Suprapubic skin (tissue), 4 donors: ENCODE measurements at regions not wholly inside any gene's neighbourhood (a gene's known extent, or its start where the extent isn't known, plus 50 kb on each side); places are given as distances from the start of the nearest gene placed in this dataset.

Experiments
- DNase-seq, 2 donors: peaks; one replicate each; pipeline ENCODE4 v3.0.0-alpha.2; 2019; ENCODE audit warnings: low spot score in 2 of 2
- H3K27ac ChIP-seq: fragments of 200-600 bp; sonication (generic); one replicate; pipeline ENCODE4 v1.5.1; 2019
- H3K27me3 ChIP-seq: fragments of 200-600 bp; sonication (generic); one replicate; pipeline ENCODE4 v1.5.1; 2019
- H3K36me3 ChIP-seq: fragments of 200-600 bp; sonication (generic); one replicate; pipeline ENCODE4 v1.5.1; 2019
- H3K4me1 ChIP-seq: fragments of 200-600 bp; sonication (generic); one replicate; pipeline ENCODE4 v1.5.1; 2019
- H3K4me3 ChIP-seq: fragments of 200-600 bp; sonication (generic); one replicate; pipeline ENCODE4 v1.5.1; 2019; ENCODE audit warnings: mild to moderate bottlenecking
- H3K9me3 ChIP-seq: fragments of 200-600 bp; sonication (generic); one replicate; pipeline ENCODE4 v1.5.1; 2019
- EP300 ChIP-seq: sonication (generic); formaldehyde crosslinking; IDR thresholded peaks from one replicate; pipeline ENCODE4 v1.6.1; 2017; ENCODE audit warnings: antibody characterized with exemption
- POLR2A ChIP-seq, 2 donors: fragments of 450-650 bp; IDR thresholded peaks; one replicate each; pipeline ENCODE4 v1.6.1; 2017; ENCODE audit warnings: antibody characterized with exemption in 2 of 2, mild to moderate bottlenecking in 2 of 2, moderate library complexity in 2 of 2
- POLR2AphosphoS5 ChIP-seq, 3 donors: sonication (generic); formaldehyde crosslinking; IDR thresholded peaks; one replicate each; pipeline ENCODE4 v1.6.1; 2017; ENCODE audit warnings: antibody characterized with exemption in 3 of 3
- WGBS: methylation state at CpG from one replicate; pipeline ENCODE4 v1.1.5; 2018; 5-methylcytosine and 5-hydroxymethylcytosine counted together
- TF ChIP-seq, protein P1 (sequence below), 2 donors: fragments of 200-600 bp in 1 of 2; fragments of 450-650 bp in 1 of 2; sonication (generic) in 1 of 2; IDR thresholded peaks; one replicate each; pipeline ENCODE4 v1.5.1; 2016 to 2019; ENCODE audit warnings: antibody characterized with exemption in 2 of 2, mild to moderate bottlenecking in 1 of 2, moderate library complexity in 1 of 2

DNA sequence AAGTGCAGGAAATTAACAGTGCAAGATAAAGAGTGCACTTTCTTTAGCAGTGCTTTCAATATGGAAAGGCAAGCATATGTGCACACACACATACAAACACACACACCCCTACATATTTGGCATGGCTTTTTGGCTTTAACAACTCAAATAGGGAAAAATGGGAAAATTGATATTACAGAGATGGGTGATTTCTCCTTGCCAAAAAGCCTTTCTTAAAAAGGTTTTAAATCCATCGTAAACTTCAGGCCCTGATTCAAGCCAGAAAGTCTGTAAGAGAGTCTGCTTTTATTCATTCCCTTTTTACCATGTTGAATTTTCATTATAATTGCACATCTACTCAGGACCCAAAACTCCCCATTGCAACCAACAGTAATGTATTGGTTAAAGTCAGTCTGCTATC is 612.0 kb upstream of the ACTRT1 start:
- TF ChIP-seq POLR2A (IDR thresholded peaks at IDR 0.05) (no peak), EP300 (no peak), POLR2AphosphoS5 (IDR thresholded peaks at IDR 0.05) (no peak)
- TF ChIP-seq, protein P1, sequence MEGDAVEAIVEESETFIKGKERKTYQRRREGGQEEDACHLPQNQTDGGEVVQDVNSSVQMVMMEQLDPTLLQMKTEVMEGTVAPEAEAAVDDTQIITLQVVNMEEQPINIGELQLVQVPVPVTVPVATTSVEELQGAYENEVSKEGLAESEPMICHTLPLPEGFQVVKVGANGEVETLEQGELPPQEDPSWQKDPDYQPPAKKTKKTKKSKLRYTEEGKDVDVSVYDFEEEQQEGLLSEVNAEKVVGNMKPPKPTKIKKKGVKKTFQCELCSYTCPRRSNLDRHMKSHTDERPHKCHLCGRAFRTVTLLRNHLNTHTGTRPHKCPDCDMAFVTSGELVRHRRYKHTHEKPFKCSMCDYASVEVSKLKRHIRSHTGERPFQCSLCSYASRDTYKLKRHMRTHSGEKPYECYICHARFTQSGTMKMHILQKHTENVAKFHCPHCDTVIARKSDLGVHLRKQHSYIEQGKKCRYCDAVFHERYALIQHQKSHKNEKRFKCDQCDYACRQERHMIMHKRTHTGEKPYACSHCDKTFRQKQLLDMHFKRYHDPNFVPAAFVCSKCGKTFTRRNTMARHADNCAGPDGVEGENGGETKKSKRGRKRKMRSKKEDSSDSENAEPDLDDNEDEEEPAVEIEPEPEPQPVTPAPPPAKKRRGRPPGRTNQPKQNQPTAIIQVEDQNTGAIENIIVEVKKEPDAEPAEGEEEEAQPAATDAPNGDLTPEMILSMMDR (IDR thresholded peaks at IDR 0.05): no peak
- Histone ChIP-seq H3K36me3 (no peaks in the 10 kb centered on the region), H3K4me1 (no peaks in the 10 kb centered on the region), H3K27ac (no peak overlapping the region), H3K4me3 (no peak overlapping the region), H3K9me3 (no peaks in the 10 kb centered on the region), H3K27me3 (no peaks in the 10 kb centered on the region)
- DNase-seq: no peak
- 63% methylated on average over 1 of the region's 1 CpG for WGBS

DNA sequence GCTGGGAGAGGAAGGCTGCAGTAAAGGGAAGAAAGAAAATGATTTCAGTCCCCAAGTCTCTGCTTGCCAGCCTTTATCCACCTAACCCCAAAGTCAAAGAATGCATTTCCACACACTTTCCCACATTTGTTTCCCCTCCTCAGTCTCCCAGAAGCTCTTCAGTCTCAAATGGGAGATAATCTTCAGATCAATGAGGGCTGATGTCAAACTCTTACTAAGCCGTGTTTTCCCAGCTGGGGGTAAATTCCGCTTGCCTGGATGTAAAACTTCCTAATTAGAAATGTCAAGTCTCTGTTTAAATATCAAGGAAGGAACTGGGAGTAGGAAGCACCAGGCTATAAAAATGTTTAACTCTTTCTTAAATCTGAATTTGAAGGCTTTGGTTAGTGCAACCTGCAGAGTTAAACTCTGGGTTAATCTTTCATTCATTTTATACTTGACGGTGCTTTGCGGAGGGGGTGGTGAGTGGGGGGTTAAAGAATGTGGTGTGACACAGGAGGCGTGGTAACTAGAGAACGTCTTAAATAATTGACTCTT is 601.4 kb upstream of the ACTRT1 start:
- no peak for TF ChIP-seq POLR2AphosphoS5 (IDR thresholded peaks at IDR 0.05)
- no peak for TF ChIP-seq EP300
- TF ChIP-seq POLR2A (IDR thresholded peaks at IDR 0.05): no peak
- TF ChIP-seq, protein P1 (IDR thresholded peaks at IDR 0.05): no peak
- Histone ChIP-seq H3K4me1 (no peaks in the 10 kb centered on the region), H3K27ac (no peak overlapping the region), H3K27me3 (no peaks in the 10 kb centered on the region), H3K9me3 (no peaks in the 10 kb centered on the region), H3K36me3 (no peaks in the 10 kb centered on the region), H3K4me3 (no peak overlapping the region)
- DNase-seq: no peak
- WGBS: 24% methylated on average over 6 of the region's 6 CpGs

DNA sequence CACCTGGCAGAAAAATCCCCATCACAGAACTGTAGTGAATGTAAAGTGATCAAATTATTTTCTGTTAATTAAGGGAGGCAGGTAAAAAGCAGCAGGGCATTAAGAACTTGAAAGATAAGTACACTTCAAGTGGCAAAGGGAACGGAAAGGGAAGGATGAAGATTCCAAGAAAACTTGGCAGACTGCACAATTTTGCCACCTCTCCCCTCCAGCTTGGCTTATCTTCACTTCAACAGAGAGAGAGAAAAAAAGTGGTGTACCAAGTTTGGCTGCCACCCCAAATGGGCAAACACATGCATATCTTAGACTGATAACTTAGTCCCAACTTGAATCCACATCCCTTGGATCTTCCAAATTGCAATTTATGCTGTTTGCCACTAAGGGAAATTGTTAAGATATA is 598.1 kb upstream of the ACTRT1 start:
- no peaks in the 10 kb centered on the region for H3K9me3 ChIP-seq
- H3K4me3 ChIP-seq: no peak overlapping the region
- no peak for TF ChIP-seq EP300
- TF ChIP-seq POLR2AphosphoS5 (IDR thresholded peaks at IDR 0.05): no peak
- no peak for TF ChIP-seq POLR2A (IDR thresholded peaks at IDR 0.05)
- TF ChIP-seq, protein P1 (IDR thresholded peaks at IDR 0.05): no peak
- H3K27ac ChIP-seq: no peak overlapping the region
- no peaks in the 10 kb centered on the region for H3K27me3 ChIP-seq
- H3K36me3 ChIP-seq: no peaks in the 10 kb centered on the region
- WGBS: 63% methylated on average over 1 of the region's 1 CpG
- H3K4me1 ChIP-seq: no peaks in the 10 kb centered on the region
- no peak for DNase-seq

DNA sequence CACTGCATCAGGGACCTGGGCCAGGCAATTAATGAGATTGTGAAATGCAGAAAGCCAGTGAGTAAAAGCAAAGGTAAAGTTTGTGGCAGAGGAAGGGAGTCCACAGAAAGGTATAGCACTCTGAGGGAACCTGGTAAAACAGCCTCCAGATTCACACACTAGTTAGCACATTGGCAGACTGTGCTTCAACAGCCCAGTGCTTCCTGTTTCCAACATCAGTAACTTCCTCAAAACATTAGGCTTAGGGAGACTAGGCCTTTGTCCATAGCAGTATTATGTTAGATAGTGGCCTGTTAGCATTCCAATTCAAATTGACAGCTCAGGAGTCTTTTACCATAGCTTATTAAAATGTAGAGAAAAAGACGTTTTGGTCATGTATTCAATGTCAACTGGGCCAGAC is 582.6 kb upstream of the ACTRT1 start:
- TF ChIP-seq POLR2AphosphoS5 (IDR thresholded peaks at IDR 0.05) (no peak), EP300 (no peak), POLR2A (IDR thresholded peaks at IDR 0.05) (no peak)
- TF ChIP-seq, protein P1 (IDR thresholded peaks at IDR 0.05): no peak
- H3K27ac ChIP-seq: no peak overlapping the region
- WGBS: 14% methylated on average over 1 of the region's 1 CpG
- DNase-seq: no peak
- H3K4me3 ChIP-seq: no peak overlapping the region
- no peaks in the 10 kb centered on the region for H3K27me3 ChIP-seq
- H3K9me3 ChIP-seq: no peaks in the 10 kb centered on the region
- H3K4me1 ChIP-seq: no peaks in the 10 kb centered on the region
- no peaks in the 10 kb centered on the region for H3K36me3 ChIP-seq

DNA sequence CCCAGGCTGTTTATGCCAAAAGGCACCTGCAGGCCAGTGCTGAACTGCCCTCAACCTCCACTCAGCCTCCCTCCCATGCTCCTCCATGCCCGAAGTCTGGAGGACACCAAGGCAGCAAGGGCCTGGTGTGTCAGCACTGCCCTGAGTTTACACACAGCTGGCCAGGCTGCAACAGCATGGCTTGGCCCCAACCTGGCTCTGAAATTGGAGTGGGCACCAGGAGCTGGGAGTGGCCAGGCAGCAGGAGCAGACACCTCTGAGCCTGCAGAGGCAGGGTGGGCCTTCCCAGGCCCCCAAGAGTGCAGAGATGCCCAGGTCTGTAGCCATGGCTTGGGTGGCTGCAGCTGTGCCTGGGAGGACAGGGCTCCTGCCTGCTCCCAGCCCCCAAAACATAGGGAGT is 571.2 kb upstream of the ACTRT1 start:
- H3K36me3 ChIP-seq: no peaks in the 10 kb centered on the region
- no peaks in the 10 kb centered on the region for H3K9me3 ChIP-seq
- no peak overlapping the region for H3K4me3 ChIP-seq
- DNase-seq: no peak
- no peak overlapping the region for H3K27ac ChIP-seq
- no peak for TF ChIP-seq POLR2A (IDR thresholded peaks at IDR 0.05)
- no peak for TF ChIP-seq POLR2AphosphoS5 (IDR thresholded peaks at IDR 0.05)
- TF ChIP-seq EP300: no peak
- TF ChIP-seq, protein P1 (IDR thresholded peaks at IDR 0.05): no peak
- H3K27me3 ChIP-seq: no peaks in the 10 kb centered on the region
- no peaks in the 10 kb centered on the region for H3K4me1 ChIP-seq
- WGBS: no CpG with 5 or more reads among the region's 1 CpG
